A673 (cell line): ENCODE measurements at regions not wholly inside any gene's neighbourhood (a gene's known extent, or its start where the extent isn't known, plus 50 kb on each side); places are given as distances from the start of the nearest gene placed in this dataset.

ENCODE experiments used
- EZH2 ChIP-seq: fragments of 200-600 bp; sonication (generic); IDR thresholded peaks from 2 replicates; pipeline ENCODE4 v1.6.1; 2017; ENCODE audit warnings: borderline replicate concordance, low read depth, mild to moderate bottlenecking, mixed read lengths, antibody characterized with exemption, low read length; ENCODE audit not compliant: poor library complexity, severe bottlenecking
- TF ChIP-seq, protein P1 (sequence below): fragments of 300-800, 200-600 bp; sonication (generic); conservative IDR thresholded peaks from 2 replicates; pipeline ENCODE4 v1.5.1; 2017; ENCODE audit warnings: low read depth, mild to moderate bottlenecking, antibody characterized with exemption, low read length, moderate library complexity, mixed read lengths

DNA sequence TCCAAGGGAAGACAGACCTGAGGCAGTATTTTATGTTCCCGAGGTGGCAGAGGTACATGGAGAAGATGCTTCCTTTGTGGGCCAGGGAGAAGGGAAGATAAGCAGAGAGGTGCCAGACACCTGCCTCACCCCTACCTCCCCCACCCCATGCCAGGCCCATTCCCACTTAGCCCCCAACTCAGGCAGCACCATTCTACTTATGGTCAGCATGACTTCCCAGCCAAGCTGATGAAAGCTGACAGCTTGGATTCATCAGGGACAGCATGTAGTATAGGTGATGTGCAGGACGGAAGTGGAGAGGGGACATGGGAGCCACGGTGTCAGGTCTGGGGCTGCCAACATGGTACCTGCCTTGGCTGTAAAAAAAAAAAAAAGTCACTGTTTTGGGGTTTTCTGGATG, 57.5 kb upstream of the CSPG4 start:
- TF ChIP-seq EZH2, result no peak
- TF ChIP-seq, protein P1, sequence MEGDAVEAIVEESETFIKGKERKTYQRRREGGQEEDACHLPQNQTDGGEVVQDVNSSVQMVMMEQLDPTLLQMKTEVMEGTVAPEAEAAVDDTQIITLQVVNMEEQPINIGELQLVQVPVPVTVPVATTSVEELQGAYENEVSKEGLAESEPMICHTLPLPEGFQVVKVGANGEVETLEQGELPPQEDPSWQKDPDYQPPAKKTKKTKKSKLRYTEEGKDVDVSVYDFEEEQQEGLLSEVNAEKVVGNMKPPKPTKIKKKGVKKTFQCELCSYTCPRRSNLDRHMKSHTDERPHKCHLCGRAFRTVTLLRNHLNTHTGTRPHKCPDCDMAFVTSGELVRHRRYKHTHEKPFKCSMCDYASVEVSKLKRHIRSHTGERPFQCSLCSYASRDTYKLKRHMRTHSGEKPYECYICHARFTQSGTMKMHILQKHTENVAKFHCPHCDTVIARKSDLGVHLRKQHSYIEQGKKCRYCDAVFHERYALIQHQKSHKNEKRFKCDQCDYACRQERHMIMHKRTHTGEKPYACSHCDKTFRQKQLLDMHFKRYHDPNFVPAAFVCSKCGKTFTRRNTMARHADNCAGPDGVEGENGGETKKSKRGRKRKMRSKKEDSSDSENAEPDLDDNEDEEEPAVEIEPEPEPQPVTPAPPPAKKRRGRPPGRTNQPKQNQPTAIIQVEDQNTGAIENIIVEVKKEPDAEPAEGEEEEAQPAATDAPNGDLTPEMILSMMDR, result no peak
